ENCODE measurements at regions not wholly inside any gene's neighbourhood (a gene's known extent, or its start where the extent isn't known, plus 50 kb on each side); places are given as distances from the start of the nearest gene placed in this dataset.

DNA sequence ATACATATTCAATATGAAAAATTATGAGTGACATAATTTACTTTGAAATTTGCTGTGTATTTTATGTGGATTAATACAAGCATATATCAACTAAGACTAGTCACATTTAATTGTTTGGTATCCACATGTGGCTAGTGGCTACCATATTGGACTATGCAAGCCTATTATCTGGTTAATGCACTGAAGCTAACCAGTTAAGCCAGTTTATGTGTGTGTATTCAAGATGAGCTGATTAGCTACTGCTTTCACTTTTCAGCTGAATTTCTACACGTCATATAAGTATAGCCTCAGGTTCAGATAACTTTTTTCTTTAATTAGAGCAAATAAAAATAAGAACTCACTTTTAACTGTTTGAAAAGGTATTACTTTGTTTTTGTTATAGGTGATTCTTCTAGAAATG lies 903.7 kb downstream of the TFAP2A start:
- H3K27ac Mint-ChIP-seq, result no peak overlapping the region
- Histone ChIP-seq H3K27me3 (ENCODE audit: control insufficient read depth, insufficient read depth, low read length) (no peaks in the 10 kb centered on the region), H3K9me3 (ENCODE audit: control insufficient read depth, insufficient read depth, low read length) (no peaks in the 10 kb centered on the region), H3K36me3 (ENCODE audit: control insufficient read depth, insufficient read depth, low read length) (no peaks in the 10 kb centered on the region), H3K4me1 (ENCODE audit: control insufficient read depth, insufficient read depth, low read length) (no peaks in the 10 kb centered on the region), H3K27ac (ENCODE audit: low read length) (no peak overlapping the region), H3K4me3 (ENCODE audit: low read length) (no peak overlapping the region)
- no peak for ATAC-seq
- no peaks in the 10 kb centered on the region for H3K4me1 Mint-ChIP-seq
- WGBS (ENCODE audit: insufficient coverage), result no CpG with 5 or more reads among the region's 1 CpG
- no peaks in the 10 kb centered on the region for H3K27me3 Mint-ChIP-seq (ENCODE audit: low read depth in 2 of 2)
- H3K36me3 Mint-ChIP-seq, result no peaks in the 10 kb centered on the region
- DNase-seq, result no peak
- H3K9me3 Mint-ChIP-seq, result peaks cover 0 to 5% of the 10 kb centered on the region in 2 donors
- no peak overlapping the region for H3K4me3 Mint-ChIP-seq
- intact Hi-C loops (cut with micrococcal nuclease), result no loop called here
- TF ChIP-seq, protein P1, sequence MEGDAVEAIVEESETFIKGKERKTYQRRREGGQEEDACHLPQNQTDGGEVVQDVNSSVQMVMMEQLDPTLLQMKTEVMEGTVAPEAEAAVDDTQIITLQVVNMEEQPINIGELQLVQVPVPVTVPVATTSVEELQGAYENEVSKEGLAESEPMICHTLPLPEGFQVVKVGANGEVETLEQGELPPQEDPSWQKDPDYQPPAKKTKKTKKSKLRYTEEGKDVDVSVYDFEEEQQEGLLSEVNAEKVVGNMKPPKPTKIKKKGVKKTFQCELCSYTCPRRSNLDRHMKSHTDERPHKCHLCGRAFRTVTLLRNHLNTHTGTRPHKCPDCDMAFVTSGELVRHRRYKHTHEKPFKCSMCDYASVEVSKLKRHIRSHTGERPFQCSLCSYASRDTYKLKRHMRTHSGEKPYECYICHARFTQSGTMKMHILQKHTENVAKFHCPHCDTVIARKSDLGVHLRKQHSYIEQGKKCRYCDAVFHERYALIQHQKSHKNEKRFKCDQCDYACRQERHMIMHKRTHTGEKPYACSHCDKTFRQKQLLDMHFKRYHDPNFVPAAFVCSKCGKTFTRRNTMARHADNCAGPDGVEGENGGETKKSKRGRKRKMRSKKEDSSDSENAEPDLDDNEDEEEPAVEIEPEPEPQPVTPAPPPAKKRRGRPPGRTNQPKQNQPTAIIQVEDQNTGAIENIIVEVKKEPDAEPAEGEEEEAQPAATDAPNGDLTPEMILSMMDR (IDR thresholded peaks at IDR 0.05), result no peak

DNA sequence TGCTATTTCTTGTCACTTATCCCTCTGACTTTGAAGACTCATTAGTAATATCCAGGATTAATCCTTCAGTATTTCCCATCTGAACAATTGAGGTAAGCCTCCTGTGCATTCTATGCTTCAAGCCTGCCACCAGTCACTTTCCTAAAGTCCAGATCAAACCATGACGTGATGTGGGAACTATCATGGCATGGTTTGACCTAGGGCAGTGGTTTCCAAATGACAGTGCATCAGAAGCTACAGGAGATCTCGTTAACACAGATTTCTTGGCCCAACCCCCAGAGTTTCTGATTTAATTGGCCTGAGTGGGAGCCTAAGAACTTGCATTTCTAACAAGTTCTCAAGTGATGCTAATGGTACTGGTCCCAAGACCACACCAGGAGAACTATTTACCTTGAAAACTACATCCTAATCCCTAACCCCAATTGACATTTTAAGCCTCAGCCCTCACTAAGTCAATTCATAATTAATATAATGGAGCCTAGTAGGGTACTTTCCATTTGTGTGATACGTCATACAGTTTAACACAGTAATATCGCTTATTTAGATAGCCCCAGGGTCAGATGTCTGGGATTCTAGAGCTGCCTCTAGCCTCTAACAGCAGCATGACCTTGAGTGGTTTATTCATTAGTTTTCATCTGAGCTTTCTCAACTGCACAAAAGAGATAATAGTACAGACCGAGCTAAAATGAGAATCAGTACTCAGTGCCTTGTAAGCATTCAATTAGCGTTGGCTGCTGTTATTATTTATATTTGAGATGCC lies 907.6 kb downstream of the TFAP2A start:
- Mint-ChIP-seq H3K27me3 (ENCODE audit: low read depth in 2 of 2) (no peaks in the 10 kb centered on the region), H3K4me3 (no peak overlapping the region), H3K9me3 (peaks cover 0 to 2% of the 10 kb centered on the region in 2 donors), H3K36me3 (no peaks in the 10 kb centered on the region), H3K27ac (no peak overlapping the region), H3K4me1 (no peaks in the 10 kb centered on the region)
- no peak for DNase-seq
- no peak for ATAC-seq
- TF ChIP-seq, protein P1 (IDR thresholded peaks at IDR 0.05), result no peak
- Histone ChIP-seq H3K4me3 (ENCODE audit: low read length) (no peak overlapping the region), H3K36me3 (ENCODE audit: control insufficient read depth, insufficient read depth, low read length) (no peaks in the 10 kb centered on the region), H3K27me3 (ENCODE audit: control insufficient read depth, insufficient read depth, low read length) (no peaks in the 10 kb centered on the region), H3K9me3 (ENCODE audit: control insufficient read depth, insufficient read depth, low read length) (no peaks in the 10 kb centered on the region), H3K4me1 (ENCODE audit: control insufficient read depth, insufficient read depth, low read length) (no peaks in the 10 kb centered on the region), H3K27ac (ENCODE audit: low read length) (no peak overlapping the region)
- WGBS (ENCODE audit: insufficient coverage), result 86% methylated on average over 5 of the region's 6 CpGs
- intact Hi-C loops (cut with micrococcal nuclease), result no loop called here

DNA sequence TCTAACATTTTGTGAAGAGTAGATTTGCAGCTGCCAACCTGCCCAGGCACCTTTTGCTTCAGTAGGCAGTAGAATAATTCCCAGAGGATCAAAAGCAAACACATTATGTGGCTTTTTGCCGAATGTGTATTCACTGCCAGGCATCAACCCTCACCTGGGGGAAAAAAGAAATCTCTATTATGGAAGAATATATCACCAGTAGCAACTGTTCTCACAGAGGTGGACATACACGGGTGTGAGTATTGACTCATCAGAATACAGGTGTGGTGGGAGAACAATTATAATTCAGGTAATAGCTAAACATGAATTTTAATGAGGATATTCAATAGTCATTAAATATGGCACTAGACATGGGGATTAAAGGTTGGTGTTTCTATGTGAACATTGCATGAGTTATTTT lies 910.7 kb downstream of the TFAP2A start:
- no peaks in the 10 kb centered on the region for H3K27me3 Mint-ChIP-seq (ENCODE audit: low read depth in 2 of 2)
- intact Hi-C loops (cut with micrococcal nuclease), result no loop called here
- 79% methylated on average over 2 of the region's 2 CpGs for WGBS (ENCODE audit: insufficient coverage)
- TF ChIP-seq, protein P1 (IDR thresholded peaks at IDR 0.05), result no peak
- DNase-seq (no peak), ATAC-seq (no peak)
- no peaks in the 10 kb centered on the region for H3K36me3 Mint-ChIP-seq
- H3K4me1 ChIP-seq (ENCODE audit: control insufficient read depth, insufficient read depth, low read length), result no peaks in the 10 kb centered on the region
- H3K27ac ChIP-seq (ENCODE audit: low read length), result no peak overlapping the region
- H3K9me3 ChIP-seq (ENCODE audit: control insufficient read depth, insufficient read depth, low read length), result no peaks in the 10 kb centered on the region
- no peaks in the 10 kb centered on the region for H3K36me3 ChIP-seq (ENCODE audit: control insufficient read depth, insufficient read depth, low read length)
- H3K27ac Mint-ChIP-seq, result no peak overlapping the region
- H3K4me3 Mint-ChIP-seq, result no peak overlapping the region
- no peak overlapping the region for H3K4me3 ChIP-seq (ENCODE audit: low read length)
- peaks cover 0 to 2% of the 10 kb centered on the region in 2 donors for H3K9me3 Mint-ChIP-seq
- H3K4me1 Mint-ChIP-seq, result no peaks in the 10 kb centered on the region
- no peaks in the 10 kb centered on the region for H3K27me3 ChIP-seq (ENCODE audit: control insufficient read depth, insufficient read depth, low read length)

Data from natural killer cell (primary cell).